Uterus (tissue), 3 donors: ENCODE measurements at regions not wholly inside any gene's neighbourhood (a gene's known extent, or its start where the extent isn't known, plus 50 kb on each side); places are given as distances from the start of the nearest gene placed in this dataset.
"Not testable (repeated sequence)": the region's sequence is repeated elsewhere in the genome, so short reads cannot be mapped to it uniquely, and the experiment has no call there.

Experiments used
- DNase-seq, 2 donors: peaks; one replicate each; pipeline ENCODE4 v3.0.0-alpha.2; 2019 to 2020
- H3K27ac ChIP-seq, 2 donors: fragments of 200-600 bp; sonication (generic); 1 replicate in 1 of 2; 2 replicates in 1 of 2; pipeline ENCODE4 v1.5.1; 2016 to 2018
- H3K27me3 ChIP-seq, 2 donors: fragments of 200-600 bp; sonication (generic); one replicate each; pipeline ENCODE4 v1.5.1; 2018 to 2019; ENCODE audit warnings: control low read depth in 1 of 2
- H3K36me3 ChIP-seq, 2 donors: fragments of 200-600 bp; sonication (generic); one replicate each; pipeline ENCODE4 v1.5.1; 2019; ENCODE audit warnings: control low read depth in 1 of 2
- H3K4me1 ChIP-seq, 2 donors: fragments of 200-600 bp; sonication (generic); one replicate each; pipeline ENCODE4 v1.5.1; 2018 to 2019; ENCODE audit warnings: control low read depth in 1 of 2
- H3K4me3 ChIP-seq, 2 donors: fragments of 200-600 bp; sonication (generic); 1 replicate in 1 of 2; 2 replicates in 1 of 2; pipeline ENCODE4 v1.5.1; 2018 to 2019; ENCODE audit warnings: mild to moderate bottlenecking in 1 of 2
- H3K9me3 ChIP-seq, 2 donors: fragments of 200-600 bp; sonication (generic); one replicate each; pipeline ENCODE4 v1.5.1; 2019; ENCODE audit warnings: control low read depth in 1 of 2
- CTCF ChIP-seq, 4 experiments: fragments of 200-600 bp in 2 of 4; fragments of 450-650 bp in 2 of 4; sonication (generic) in 2 of 4; IDR thresholded peaks; one replicate each; pipeline ENCODE4 v1.5.1; 2016 to 2019; ENCODE audit warnings: antibody characterized with exemption in 4 of 4, mild to moderate bottlenecking in 2 of 4, moderate library complexity in 1 of 4
- POLR2A ChIP-seq, 2 donors: fragments of 450-650 bp; IDR thresholded peaks; one replicate each; pipeline ENCODE4 v1.6.1; 2016; ENCODE audit warnings: antibody characterized with exemption in 2 of 2, mild to moderate bottlenecking in 1 of 2, moderate library complexity in 1 of 2
- intact Hi-C: fragments of 100-400 bp; cut with DNase I; formaldehyde crosslinking; loops from one replicate; pipeline ENCODE4 v1.15.1; 2023; ENCODE audit warnings: low total_unique reads
- donor health status: DM: yes; HTN: yes; CAD: no.

GRCh38 chr6:56832225-56832624, 122.7 kb upstream of the BEND6 start:
- no peaks in the 10 kb centered on the region for H3K4me1 ChIP-seq
- TF ChIP-seq POLR2A (IDR thresholded peaks at IDR 0.05) (no peak), CTCF (IDR thresholded peaks at IDR 0.05) (no peak)
- DNase-seq, result no peak
- no peak overlapping the region for H3K4me3 ChIP-seq
- intact Hi-C loops, result no loop called here
- H3K9me3 ChIP-seq, result no peaks in the 10 kb centered on the region
- no peaks in the 10 kb centered on the region for H3K36me3 ChIP-seq
- H3K27me3 ChIP-seq, result no peaks in the 10 kb centered on the region
- no peak overlapping the region for H3K27ac ChIP-seq

GRCh38 chr6:56831334-56831733, 123.6 kb upstream of the BEND6 start:
- no peak overlapping the region for H3K27ac ChIP-seq
- H3K27me3 ChIP-seq, result no peaks in the 10 kb centered on the region
- intact Hi-C loops, result no loop called here
- no peaks in the 10 kb centered on the region for H3K4me1 ChIP-seq
- DNase-seq, result no peak
- H3K9me3 ChIP-seq, result no peaks in the 10 kb centered on the region
- no peak overlapping the region for H3K4me3 ChIP-seq
- TF ChIP-seq POLR2A (IDR thresholded peaks at IDR 0.05) (no peak), CTCF (IDR thresholded peaks at IDR 0.05) (no peak)
- no peaks in the 10 kb centered on the region for H3K36me3 ChIP-seq

- Histone ChIP-seq H3K27ac (no peak overlapping the region), H3K27me3 (no peaks in the 10 kb centered on the region), H3K4me3 (no peak overlapping the region), H3K4me1 (no peaks in the 10 kb centered on the region), H3K9me3 (no peaks in the 10 kb centered on the region), H3K36me3 (no peaks in the 10 kb centered on the region)
- DNase-seq, result no peak
- TF ChIP-seq CTCF (IDR thresholded peaks at IDR 0.05), result no peak
- TF ChIP-seq POLR2A (IDR thresholded peaks at IDR 0.05), result no peak
- intact Hi-C loops, result no loop called here
These were observed 126.8 kb upstream of the BEND6 start for GRCh38 chr6:56827908-56828649.

- DNase-seq, H3K27ac ChIP-seq, H3K36me3 ChIP-seq, H3K9me3 ChIP-seq, H3K4me1 ChIP-seq, intact Hi-C loops, H3K27me3 ChIP-seq, H3K4me3 ChIP-seq: not testable (repeated sequence)
These were observed 130.5 kb upstream of the BEND6 start for GRCh38 chr6:56824431-56824830.

- H3K36me3 ChIP-seq, result no peaks in the 10 kb centered on the region
- H3K9me3 ChIP-seq, result no peaks in the 10 kb centered on the region
- intact Hi-C loops, result no loop called here
- H3K4me3 ChIP-seq, result no peak overlapping the region
- no peak overlapping the region for H3K27ac ChIP-seq
- TF ChIP-seq POLR2A (IDR thresholded peaks at IDR 0.05) (no peak), CTCF (IDR thresholded peaks at IDR 0.05) (no peak)
- DNase-seq, result no peak
- H3K27me3 ChIP-seq, result no peaks in the 10 kb centered on the region
- H3K4me1 ChIP-seq, result no peaks in the 10 kb centered on the region
These were observed 133.9 kb upstream of the BEND6 start for GRCh38 chr6:56821005-56821432.

GRCh38 chr6:56820060-56820459, 134.8 kb upstream of the BEND6 start:
- H3K36me3 ChIP-seq, result no peaks in the 10 kb centered on the region
- no peak overlapping the region for H3K4me3 ChIP-seq
- intact Hi-C loops, result no loop called here
- DNase-seq, result no peak
- H3K4me1 ChIP-seq, result no peaks in the 10 kb centered on the region
- no peak overlapping the region for H3K27ac ChIP-seq
- no peak for TF ChIP-seq POLR2A (IDR thresholded peaks at IDR 0.05)
- TF ChIP-seq CTCF (IDR thresholded peaks at IDR 0.05), result no peak
- H3K27me3 ChIP-seq, result no peaks in the 10 kb centered on the region
- no peaks in the 10 kb centered on the region for H3K9me3 ChIP-seq
